AML-193 (cell line): ENCODE measurements at regions not wholly inside any gene's neighbourhood (a gene's known extent, or its start where the extent isn't known, plus 50 kb on each side); places are given as distances from the start of the nearest gene placed in this dataset.

Source experiments
- DNase-seq, 2 experiments: peaks; one replicate each; lab custom pipeline; 2025; lab: John Stamatoyannopoulos, UW

DNA sequence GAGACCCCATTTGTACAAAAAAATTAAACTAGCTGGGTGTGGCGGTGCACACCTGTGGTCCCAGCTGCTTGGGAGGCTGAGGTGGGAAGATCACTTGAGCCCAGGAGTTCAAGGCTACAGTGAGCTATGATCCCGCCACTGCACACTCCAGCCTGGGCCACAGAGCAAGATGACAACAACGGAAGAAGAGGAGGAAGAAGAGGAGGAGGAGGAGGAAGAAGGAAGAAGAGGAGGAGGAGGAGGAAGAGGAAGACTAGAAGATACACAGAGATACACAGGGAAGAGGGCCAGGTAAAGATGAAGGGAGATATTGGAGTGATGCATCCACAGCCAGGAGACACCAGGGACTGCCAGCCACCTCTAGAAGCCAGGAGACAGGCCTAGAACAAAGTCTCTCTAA, 75.7 kb upstream of the PTER start:
- DNase-seq: no peak

- no peak for DNase-seq
These were observed 73.1 kb upstream of the PTER start for GRCh38 chr10:16363741-16364140.

DNA sequence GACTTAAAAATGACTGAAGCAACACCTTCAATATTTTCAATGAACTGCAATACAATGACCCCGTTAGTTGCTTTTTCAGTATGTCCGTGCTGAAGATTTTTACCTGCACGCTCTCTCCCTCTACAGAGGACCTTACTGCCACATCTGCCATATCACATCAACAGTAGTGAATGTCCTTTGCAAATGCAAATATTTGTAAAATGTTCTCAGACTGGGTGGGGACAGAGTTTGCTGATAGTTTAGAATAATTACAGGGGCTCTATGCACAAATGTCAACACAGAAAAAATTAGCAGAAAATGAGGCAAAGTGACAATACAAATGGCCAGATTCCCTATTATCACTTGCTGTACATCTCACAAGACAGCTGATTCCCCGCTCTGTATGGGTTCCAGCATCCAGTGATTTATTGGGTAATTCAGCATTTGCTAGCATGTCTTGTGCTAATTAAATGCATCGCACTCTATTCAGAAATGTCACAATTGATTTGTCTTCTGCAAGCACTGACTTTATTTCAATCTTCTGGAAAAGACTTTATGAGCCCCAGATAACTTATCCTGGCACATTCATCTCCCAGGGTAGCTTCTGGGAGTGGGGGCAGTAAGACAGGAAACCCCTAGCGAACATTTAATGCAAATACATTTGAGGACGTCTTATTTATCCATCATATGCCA, 69.1 kb upstream of the PTER start:
- no peak for DNase-seq

GRCh38 chr10:16381083-16381482, 55.7 kb upstream of the PTER start:
- no peak for DNase-seq

DNA sequence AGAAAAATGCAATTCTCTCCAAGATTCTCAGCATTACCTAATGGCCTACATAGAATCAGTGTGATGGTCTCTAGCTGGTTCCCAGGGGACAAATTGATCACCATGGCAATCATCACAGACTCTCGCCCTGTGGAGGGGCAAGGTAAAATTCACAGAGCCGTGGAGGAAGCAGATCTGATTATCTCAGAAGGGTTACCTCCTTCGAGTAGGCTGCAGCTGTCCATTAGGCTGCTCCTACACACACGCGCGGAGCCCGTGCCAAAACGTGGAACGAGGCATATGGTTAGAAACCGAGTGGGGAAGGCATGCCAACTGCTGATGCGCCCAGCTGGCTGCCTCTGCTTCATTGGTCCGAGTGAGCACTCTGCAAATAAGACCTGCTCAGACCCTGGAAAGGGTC, 52.8 kb upstream of the PTER start:
- DNase-seq: no peak

- no peak for DNase-seq
These were observed 50.0 kb upstream of the PTER start for GRCh38 chr10:16386855-16387254.
